Hepatocyte (in vitro differentiated cells): ENCODE measurements at regions not wholly inside any gene's neighbourhood (a gene's known extent, or its start where the extent isn't known, plus 50 kb on each side); places are given as distances from the start of the nearest gene placed in this dataset.
"Not testable (repeated sequence)": the region's sequence is repeated elsewhere in the genome, so short reads cannot be mapped to it uniquely, and the experiment has no call there.

ENCODE experiments used
- CTCF ChIP-seq: fragments of 200-600 bp; sonication (generic); IDR thresholded peaks from 2 replicates; pipeline ENCODE4 v1.5.1; 2016; ENCODE audit warnings: antibody characterized with exemption, mild to moderate bottlenecking; ENCODE audit not compliant: poor library complexity
- EZH2phosphoT487 ChIP-seq: fragments of 200-600 bp; sonication (generic); IDR thresholded peaks from one replicate; pipeline ENCODE4 v1.6.1; 2018; ENCODE audit warnings: antibody characterized with exemption, mild to moderate bottlenecking, low read depth, moderate library complexity; ENCODE audit not compliant: unreplicated experiment, severe bottlenecking

DNA sequence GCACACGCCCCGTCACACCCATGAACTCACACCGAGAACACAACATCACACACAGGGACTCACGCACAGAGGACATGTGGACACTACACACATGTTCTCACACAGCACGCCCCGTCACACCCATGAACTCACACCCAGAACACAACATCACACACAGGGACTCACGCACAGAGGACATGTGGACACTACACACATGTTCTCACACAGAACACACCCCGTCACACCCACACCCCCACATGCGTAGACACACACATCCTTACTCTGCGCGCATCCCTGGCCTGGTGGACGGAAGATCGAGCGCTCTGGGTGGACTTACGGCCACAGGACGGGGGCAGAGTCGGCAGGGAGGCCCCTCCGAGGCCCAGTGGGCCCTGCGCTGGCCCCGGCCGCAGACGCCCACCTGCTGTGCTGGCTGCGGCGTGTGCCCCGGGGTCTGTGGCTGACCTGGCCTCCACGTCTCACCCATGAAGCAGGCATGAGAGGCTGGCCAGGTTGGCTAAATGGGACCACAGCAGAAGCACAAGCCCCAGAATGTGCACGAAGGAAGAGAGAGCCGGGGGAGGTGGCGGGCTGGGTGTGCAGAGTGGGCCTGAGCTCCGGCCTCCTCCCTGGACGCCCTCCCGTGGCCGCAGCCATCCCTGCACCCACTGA is 125.5 kb downstream of the METRNL start:
- not testable (repeated sequence) for TF ChIP-seq CTCF, EZH2phosphoT487
